ENCODE measurements at regions not wholly inside any gene's neighbourhood (a gene's known extent, or its start where the extent isn't known, plus 50 kb on each side); places are given as distances from the start of the nearest gene placed in this dataset.
"Not testable (repeated sequence)": the region's sequence is repeated elsewhere in the genome, so short reads cannot be mapped to it uniquely, and the experiment has no call there.

GRCh38 chr3:166433060-166433459 lies 595.8 kb upstream of the BCHE start:
- DNase-seq, result no peak

- no peak for DNase-seq
Measured at GRCh38 chr3:166425900-166426611, 588.8 kb upstream of the BCHE start.

- no peak for DNase-seq
Measured at GRCh38 chr3:166425021-166425420, 587.8 kb upstream of the BCHE start.

GRCh38 chr3:166423824-166424513 lies 586.7 kb upstream of the BCHE start:
- not testable (repeated sequence) for DNase-seq

- DNase-seq, result no peak
Measured at GRCh38 chr3:166422556-166422955, 585.3 kb upstream of the BCHE start.

- no peak for DNase-seq
Measured at GRCh38 chr3:166420071-166420470, 582.8 kb upstream of the BCHE start.

GRCh38 chr3:166405896-166406295 lies 568.7 kb upstream of the BCHE start:
- no peak for DNase-seq

- DNase-seq, result no peak
Measured at GRCh38 chr3:166405465-166405864, 568.2 kb upstream of the BCHE start.

- DNase-seq, result no peak
Measured at GRCh38 chr3:166390303-166390702, 553.1 kb upstream of the BCHE start.

GRCh38 chr3:166388321-166388720 lies 551.1 kb upstream of the BCHE start:
- no peak for DNase-seq

- DNase-seq, result no peak
Measured at GRCh38 chr3:166372571-166373106, 535.4 kb upstream of the BCHE start.

GRCh38 chr3:166367947-166368533 lies 530.8 kb upstream of the BCHE start:
- no peak for DNase-seq

GRCh38 chr3:166362698-166363097 lies 525.5 kb upstream of the BCHE start:
- no peak for DNase-seq

- DNase-seq, result no peak
Measured at GRCh38 chr3:166360720-166361119, 523.5 kb upstream of the BCHE start.

GRCh38 chr3:166351461-166351860 lies 514.2 kb upstream of the BCHE start:
- no peak for DNase-seq

GRCh38 chr3:166340604-166341266 lies 503.5 kb upstream of the BCHE start:
- DNase-seq, result no peak

GRCh38 chr3:166324401-166324800 lies 487.2 kb upstream of the BCHE start:
- no peak for DNase-seq

- no peak for DNase-seq
Measured at GRCh38 chr3:166322391-166322790, 485.2 kb upstream of the BCHE start.

- no peak for DNase-seq
Measured at GRCh38 chr3:166307756-166308350, 470.6 kb upstream of the BCHE start.

GRCh38 chr3:166304584-166304983 lies 467.4 kb upstream of the BCHE start:
- DNase-seq, result no peak

- DNase-seq, result no peak
Measured at GRCh38 chr3:166303681-166304080, 466.5 kb upstream of the BCHE start.

GRCh38 chr3:166302331-166302730 lies 465.1 kb upstream of the BCHE start:
- no peak for DNase-seq

GRCh38 chr3:166296179-166296783 lies 459.1 kb upstream of the BCHE start:
- DNase-seq, result no peak
